ENCODE measurements at regions not wholly inside any gene's neighbourhood (a gene's known extent, or its start where the extent isn't known, plus 50 kb on each side); places are given as distances from the start of the nearest gene placed in this dataset.

GRCh38 chr7:106444068-106444655, 159.4 kb upstream of the NAMPT start:
- CTCF ChIA-PET = interaction anchor here (0.5 kb wide), 1 partner anchor 18 kb away, joined by 3 read pairs; no protein-coding TSS in a partner anchor
- no peaks in the 10 kb centered on the region for H3K9me3 ChIP-seq (ENCODE audit: control insufficient read depth, insufficient read depth, low read depth, low read length)
- H3K36me3 ChIP-seq (ENCODE audit: control insufficient read depth in 2 of 2, insufficient read depth in 1 of 2, low read length in 2 of 2) = no peaks in the 10 kb centered on the region
- no peak for TF ChIP-seq ZNF2 (tag by site-specific recombination; IDR thresholded peaks at IDR 0.05)
- TF ChIP-seq ZNF248 (tag by site-specific recombination; IDR thresholded peaks at IDR 0.05) = no peak
- no peak for TF ChIP-seq ZNF140 (tag by site-specific recombination; IDR thresholded peaks at IDR 0.05)
- no peak for TF ChIP-seq ZNF211 (tag by site-specific recombination; IDR thresholded peaks at IDR 0.05; ENCODE audit: low read depth)
- TF ChIP-seq ZNF707 (tag by site-specific recombination; IDR thresholded peaks at IDR 0.05) = no peak
- no peak for TF ChIP-seq ZNF280C (tag by site-specific recombination; IDR thresholded peaks at IDR 0.05)
- no peak for TF ChIP-seq ZNF223 (tag by site-specific recombination; IDR thresholded peaks at IDR 0.05)
- TF ChIP-seq ZNF26 (tag by site-specific recombination; IDR thresholded peaks at IDR 0.05) = no peak
- no peak for TF ChIP-seq ZNF169 (tag by site-specific recombination; IDR thresholded peaks at IDR 0.05)
- no peak for TF ChIP-seq ZNF580 (tag by site-specific recombination; IDR thresholded peaks at IDR 0.05)
- no peak for TF ChIP-seq BCL11B (tag by site-specific recombination; IDR thresholded peaks at IDR 0.05; ENCODE audit: low read depth)
- no peak for TF ChIP-seq YY2 (tag by site-specific recombination; IDR thresholded peaks at IDR 0.05)
- H3K4me1 ChIP-seq (ENCODE audit: control insufficient read depth, insufficient read depth, low read length) = no peaks in the 10 kb centered on the region
- no peak overlapping the region for H3K27ac ChIP-seq (ENCODE audit: extremely low read depth, low read depth, low read length)
- POLR2A ChIA-PET = no interaction called here
- no peak overlapping the region for H3K4me3 ChIP-seq (ENCODE audit: low read depth, low read length)

- no peaks in the 10 kb centered on the region for H3K4me1 ChIP-seq (ENCODE audit: control insufficient read depth, insufficient read depth, low read length)
- POLR2A ChIA-PET = no interaction called here
- no peak overlapping the region for H3K4me3 ChIP-seq (ENCODE audit: low read depth, low read length)
- no peaks in the 10 kb centered on the region for H3K36me3 ChIP-seq (ENCODE audit: control insufficient read depth in 2 of 2, insufficient read depth in 1 of 2, low read length in 2 of 2)
- CTCF ChIA-PET = no interaction called here
- TF ChIP-seq MYNN (tag by site-specific recombination; IDR thresholded peaks at IDR 0.05; ENCODE audit: borderline replicate concordance) (no peak), ZNF549 (tag by site-specific recombination; IDR thresholded peaks at IDR 0.05) (no peak), ZNF416 (tag by site-specific recombination; IDR thresholded peaks at IDR 0.05) (no peak), ZNF341 (tag by site-specific recombination; IDR thresholded peaks at IDR 0.05; ENCODE audit: low read depth) (no peak), ZBTB49 (tag by site-specific recombination; IDR thresholded peaks at IDR 0.05; ENCODE audit: low read depth) (no peak), ZNF148 (tag by site-specific recombination; IDR thresholded peaks at IDR 0.05; ENCODE audit: borderline replicate concordance) (no peak), ZNF10 (tag by site-specific recombination; IDR thresholded peaks at IDR 0.05) (no peak), ATF2 (tag by site-specific recombination; IDR thresholded peaks at IDR 0.05; ENCODE audit: low read depth) (no peak), ZSCAN4 (tag by site-specific recombination; IDR thresholded peaks at IDR 0.05) (no peak)
- no peak overlapping the region for H3K27ac ChIP-seq (ENCODE audit: extremely low read depth, low read depth, low read length)
- H3K9me3 ChIP-seq (ENCODE audit: control insufficient read depth, insufficient read depth, low read depth, low read length) = no peaks in the 10 kb centered on the region
Observed at GRCh38 chr7:106443156-106443555, 158.4 kb upstream of the NAMPT start.
